Dendritic cell treated with granulocyte-macrophage colony-stimulating factor and Interleukin-4, amounts not matched to agents 40 ng/mL and 50 ng/mL, for 4 days (primary cell): ENCODE measurements at regions not wholly inside any gene's neighbourhood (a gene's known extent, or its start where the extent isn't known, plus 50 kb on each side); places are given as distances from the start of the nearest gene placed in this dataset.
"Not testable (repeated sequence)": the region's sequence is repeated elsewhere in the genome, so short reads cannot be mapped to it uniquely, and the experiment has no call there.

Experiments
- H3K27ac Mint-ChIP-seq: one replicate; pipeline ENCODE4 v1.8.0; 2022; ENCODE audit warnings: mild to moderate bottlenecking, mixed read lengths
- H3K27me3 Mint-ChIP-seq: one replicate; pipeline ENCODE4 v1.8.0; 2022; ENCODE audit warnings: mild to moderate bottlenecking, mixed read lengths
- H3K36me3 Mint-ChIP-seq: one replicate; pipeline ENCODE4 v1.8.0; 2022; ENCODE audit warnings: low read depth, mixed read lengths
- H3K4me1 Mint-ChIP-seq: one replicate; pipeline ENCODE4 v1.8.0; 2022; ENCODE audit warnings: low read depth, mixed read lengths
- H3K4me3 Mint-ChIP-seq: one replicate; pipeline ENCODE4 v1.8.0; 2022; ENCODE audit warnings: mild to moderate bottlenecking, moderate library complexity, mixed read lengths
- H3K9me3 Mint-ChIP-seq: one replicate; pipeline ENCODE4 v1.8.0; 2022; ENCODE audit warnings: mixed read lengths
- intact Hi-C: fragments of 100-400 bp; cut with micrococcal nuclease; formaldehyde crosslinking; loops from one replicate; pipeline ENCODE4 v1.15.0; 2022

GRCh38 chr4:24369507-24370029 lies 214.8 kb downstream of the DHX15 start:
- H3K4me3 Mint-ChIP-seq = no peak overlapping the region
- no peak overlapping the region for H3K27ac Mint-ChIP-seq
- no peaks in the 10 kb centered on the region for H3K36me3 Mint-ChIP-seq
- H3K4me1 Mint-ChIP-seq = no peaks in the 10 kb centered on the region
- no peaks in the 10 kb centered on the region for H3K27me3 Mint-ChIP-seq
- intact Hi-C loops = no loop called here
- no peaks in the 10 kb centered on the region for H3K9me3 Mint-ChIP-seq

GRCh38 chr4:24368801-24369200 lies 215.6 kb downstream of the DHX15 start:
- no peaks in the 10 kb centered on the region for H3K9me3 Mint-ChIP-seq
- intact Hi-C loops = no loop called here
- H3K27me3 Mint-ChIP-seq = no peaks in the 10 kb centered on the region
- H3K4me1 Mint-ChIP-seq = no peaks in the 10 kb centered on the region
- H3K4me3 Mint-ChIP-seq = no peak overlapping the region
- no peak overlapping the region for H3K27ac Mint-ChIP-seq
- no peaks in the 10 kb centered on the region for H3K36me3 Mint-ChIP-seq

GRCh38 chr4:24364852-24365251 lies 219.5 kb downstream of the DHX15 start:
- Mint-ChIP-seq H3K36me3 (no peaks in the 10 kb centered on the region), H3K27me3 (no peaks in the 10 kb centered on the region), H3K4me3 (no peak overlapping the region), H3K9me3 (no peaks in the 10 kb centered on the region), H3K27ac (no peak overlapping the region), H3K4me1 (no peaks in the 10 kb centered on the region)
- intact Hi-C loops = no loop called here

GRCh38 chr4:24364249-24364648 lies 220.1 kb downstream of the DHX15 start:
- H3K27ac Mint-ChIP-seq = no peak overlapping the region

GRCh38 chr4:24363751-24364150 lies 220.6 kb downstream of the DHX15 start:
- Mint-ChIP-seq H3K9me3 (no peaks in the 10 kb centered on the region), H3K4me3 (no peak overlapping the region), H3K27ac (no peak overlapping the region), H3K4me1 (no peaks in the 10 kb centered on the region), H3K27me3 (no peaks in the 10 kb centered on the region), H3K36me3 (no peaks in the 10 kb centered on the region)
- intact Hi-C loops = no loop called here

More at GRCh38 chr4:24364249-24364648, 220.1 kb downstream of the DHX15 start:
- intact Hi-C loops = no loop called here
- Mint-ChIP-seq H3K36me3 (no peaks in the 10 kb centered on the region), H3K4me1 (no peaks in the 10 kb centered on the region), H3K4me3 (no peak overlapping the region), H3K9me3 (no peaks in the 10 kb centered on the region), H3K27me3 (no peaks in the 10 kb centered on the region)

GRCh38 chr4:24352112-24352511 lies 232.2 kb downstream of the DHX15 start:
- Mint-ChIP-seq H3K9me3 (no peaks in the 10 kb centered on the region), H3K27ac (no peak overlapping the region), H3K27me3 (no peaks in the 10 kb centered on the region), H3K4me3 (no peak overlapping the region), H3K4me1 (no peaks in the 10 kb centered on the region), H3K36me3 (no peaks in the 10 kb centered on the region)
- intact Hi-C loops = no loop called here

- H3K9me3 Mint-ChIP-seq, H3K4me3 Mint-ChIP-seq, H3K27ac Mint-ChIP-seq, intact Hi-C loops, H3K4me1 Mint-ChIP-seq, H3K27me3 Mint-ChIP-seq, H3K36me3 Mint-ChIP-seq: not testable (repeated sequence)
Measured at GRCh38 chr4:24349168-24349996, 235.0 kb downstream of the DHX15 start.

GRCh38 chr4:24339260-24339659 lies 245.1 kb downstream of the DHX15 start:
- Mint-ChIP-seq H3K36me3 (no peaks in the 10 kb centered on the region), H3K4me1 (no peaks in the 10 kb centered on the region), H3K27ac (no peak overlapping the region), H3K27me3 (no peaks in the 10 kb centered on the region), H3K4me3 (no peak overlapping the region), H3K9me3 (no peaks in the 10 kb centered on the region)
- intact Hi-C loops = no loop called here

GRCh38 chr4:24337451-24338190 lies 246.7 kb downstream of the DHX15 start:
- no peaks in the 10 kb centered on the region for H3K36me3 Mint-ChIP-seq
- H3K4me3 Mint-ChIP-seq = no peak overlapping the region
- no peaks in the 10 kb centered on the region for H3K9me3 Mint-ChIP-seq
- H3K27me3 Mint-ChIP-seq = no peaks in the 10 kb centered on the region
- no peaks in the 10 kb centered on the region for H3K4me1 Mint-ChIP-seq
- intact Hi-C loops = no loop called here
- H3K27ac Mint-ChIP-seq = no peak overlapping the region

- Mint-ChIP-seq H3K4me1 (no peaks in the 10 kb centered on the region), H3K36me3 (no peaks in the 10 kb centered on the region), H3K27me3 (no peaks in the 10 kb centered on the region)
Measured at GRCh38 chr4:24335616-24336015, 248.7 kb downstream of the DHX15 start.

GRCh38 chr4:24334906-24335305 lies 249.4 kb downstream of the DHX15 start:
- Mint-ChIP-seq H3K27me3 (no peaks in the 10 kb centered on the region), H3K4me1 (no peaks in the 10 kb centered on the region), H3K27ac (no peak overlapping the region), H3K4me3 (no peak overlapping the region), H3K36me3 (no peaks in the 10 kb centered on the region), H3K9me3 (no peaks in the 10 kb centered on the region)
- intact Hi-C loops = no loop called here

More at GRCh38 chr4:24335616-24336015, 248.7 kb downstream of the DHX15 start:
- intact Hi-C loops = no loop called here
- H3K9me3 Mint-ChIP-seq = no peaks in the 10 kb centered on the region
- H3K4me3 Mint-ChIP-seq = no peak overlapping the region
- no peak overlapping the region for H3K27ac Mint-ChIP-seq

GRCh38 chr4:24330573-24330972 lies 253.8 kb downstream of the DHX15 start:
- intact Hi-C loops = no loop called here
- Mint-ChIP-seq H3K4me1 (no peaks in the 10 kb centered on the region), H3K36me3 (no peaks in the 10 kb centered on the region), H3K9me3 (no peaks in the 10 kb centered on the region), H3K27ac (no peak overlapping the region), H3K4me3 (no peak overlapping the region), H3K27me3 (no peaks in the 10 kb centered on the region)

GRCh38 chr4:24330172-24330571 lies 254.2 kb downstream of the DHX15 start:
- no peak overlapping the region for H3K4me3 Mint-ChIP-seq
- intact Hi-C loops = no loop called here
- H3K27me3 Mint-ChIP-seq = no peaks in the 10 kb centered on the region
- no peaks in the 10 kb centered on the region for H3K4me1 Mint-ChIP-seq
- no peak overlapping the region for H3K27ac Mint-ChIP-seq
- H3K36me3 Mint-ChIP-seq = no peaks in the 10 kb centered on the region
- no peaks in the 10 kb centered on the region for H3K9me3 Mint-ChIP-seq

GRCh38 chr4:24328711-24329110 lies 255.6 kb downstream of the DHX15 start:
- H3K27ac Mint-ChIP-seq = no peak overlapping the region
- H3K9me3 Mint-ChIP-seq = no peaks in the 10 kb centered on the region
- intact Hi-C loops = no loop called here
- H3K36me3 Mint-ChIP-seq = no peaks in the 10 kb centered on the region
- no peaks in the 10 kb centered on the region for H3K27me3 Mint-ChIP-seq
- no peaks in the 10 kb centered on the region for H3K4me1 Mint-ChIP-seq
- H3K4me3 Mint-ChIP-seq = no peak overlapping the region
